Neural cell (in vitro differentiated cells): ENCODE measurements at regions not wholly inside any gene's neighbourhood (a gene's known extent, or its start where the extent isn't known, plus 50 kb on each side); places are given as distances from the start of the nearest gene placed in this dataset.

Experiments
- H2AFZ ChIP-seq: fragments of 200-600, 300-800 bp; sonication (generic), shearing (Covaris generic); 2 replicates; pipeline ENCODE4 v1.6.0; 2014; ENCODE audit warnings: low read depth, mild to moderate bottlenecking, antibody characterized with exemption, low read length, moderate library complexity
- H3F3A ChIP-seq: fragments of 200-600 bp; shearing (Covaris generic); 2 replicates; pipeline ENCODE4 v1.6.1; 2016; ENCODE audit warnings: mild to moderate bottlenecking, moderate library complexity, mixed read lengths, antibody characterized with exemption, low read length; ENCODE audit not compliant: insufficient read depth, poor library complexity, severe bottlenecking
- H3K27ac ChIP-seq: fragments of 200-600, 300-800 bp; sonication (generic), shearing (Covaris generic); 2 replicates; pipeline ENCODE4 v1.5.1; 2014; ENCODE audit warnings: mild to moderate bottlenecking, low read length, moderate library complexity
- H3K27me3 ChIP-seq: fragments of 300-800, 200-600 bp; sonication (generic), shearing (Covaris generic); 2 replicates; pipeline ENCODE4 v1.6.0; 2014; ENCODE audit warnings: mild to moderate bottlenecking, low read depth, low read length, moderate library complexity; ENCODE audit not compliant: insufficient read depth
- H3K36me3 ChIP-seq: fragments of 300-800, 200-600 bp; sonication (generic), shearing (Covaris generic); 2 replicates; pipeline ENCODE4 v1.5.1; 2014; ENCODE audit warnings: mild to moderate bottlenecking, antibody characterized with exemption, low read length, moderate library complexity; ENCODE audit not compliant: insufficient read depth
- H3K4me2 ChIP-seq: fragments of 300-800, 200-600 bp; sonication (generic), shearing (Covaris generic); 2 replicates; pipeline ENCODE4 v1.6.0; 2014; ENCODE audit warnings: mild to moderate bottlenecking, low read length
- H3K4me3 ChIP-seq: fragments of 300-800, 200-600 bp; sonication (generic), shearing (Covaris generic); 2 replicates; pipeline ENCODE4 v1.5.1; 2014; ENCODE audit warnings: mild to moderate bottlenecking, low read length, moderate library complexity
- H3K79me2 ChIP-seq: fragments of 200-600 bp; shearing (Covaris generic); replicated peaks from 2 replicates; pipeline ENCODE4 v1.6.0; 2014; ENCODE audit warnings: mild to moderate bottlenecking, low read length, moderate library complexity; ENCODE audit not compliant: insufficient read depth
- H3K9ac ChIP-seq: fragments of 300-800, 200-600 bp; sonication (generic), shearing (Covaris generic); 2 replicates; pipeline ENCODE4 v1.6.1; 2016; ENCODE audit warnings: mild to moderate bottlenecking, low read length, mixed read lengths
- H3K9me2 ChIP-seq: fragments of 200-600 bp; shearing (Covaris generic); 2 replicates; pipeline ENCODE4 v1.6.1; 2016; ENCODE audit warnings: mild to moderate bottlenecking, low read length, mixed read lengths; ENCODE audit not compliant: insufficient read depth
- H3K9me3 ChIP-seq: fragments of 200-600, 300-800 bp; sonication (generic), shearing (Covaris generic); 2 replicates; pipeline ENCODE4 v1.6.1; 2016; ENCODE audit warnings: mild to moderate bottlenecking, mixed run types, low read length, moderate library complexity, mixed read lengths
- H4K20me1 ChIP-seq: fragments of 200-600 bp; shearing (Covaris generic); 2 replicates; pipeline ENCODE4 v1.6.1; 2016; ENCODE audit warnings: mild to moderate bottlenecking, mixed run types; ENCODE audit not compliant: insufficient read depth
- CTCF ChIP-seq: fragments of 450-650 bp; IDR thresholded peaks from 2 replicates; pipeline ENCODE4 v1.5.1; 2014; ENCODE audit warnings: antibody characterized with exemption, mild to moderate bottlenecking, moderate library complexity; ENCODE audit not compliant: poor library complexity, severe bottlenecking
- EP300 ChIP-seq: fragments of 450-650 bp; conservative IDR thresholded peaks from 2 replicates; pipeline ENCODE4 v1.6.1; 2014; ENCODE audit warnings: antibody characterized with exemption, mild to moderate bottlenecking, moderate library complexity; ENCODE audit not compliant: poor library complexity, severe bottlenecking
- EZH2 ChIP-seq: fragments of 200-600, 300-800 bp; shearing (Covaris generic), sonication (generic); IDR thresholded peaks from 2 replicates; pipeline ENCODE4 v1.6.1; 2014; ENCODE audit warnings: antibody characterized with exemption, low read length, borderline replicate concordance, mild to moderate bottlenecking; ENCODE audit not compliant: insufficient read depth, poor library complexity, severe bottlenecking
- MXI1 ChIP-seq: fragments of 450-650 bp; conservative IDR thresholded peaks from 2 replicates; pipeline ENCODE4 v1.6.1; 2014; ENCODE audit warnings: antibody characterized with exemption, mild to moderate bottlenecking; ENCODE audit not compliant: poor library complexity, severe bottlenecking
- POLR2AphosphoS5 ChIP-seq: IDR thresholded peaks from 2 replicates; pipeline ENCODE4 v1.6.1; 2012
- RAD21 ChIP-seq: fragments of 450-650 bp; conservative IDR thresholded peaks from 2 replicates; pipeline ENCODE4 v1.6.1; 2014; ENCODE audit warnings: antibody characterized with exemption, mild to moderate bottlenecking, moderate library complexity
- REST ChIP-seq: IDR thresholded peaks from 2 replicates; pipeline ENCODE4 v1.6.1; 2012; ENCODE audit warnings: borderline replicate concordance
- SMC3 ChIP-seq: fragments of 450-650 bp; conservative IDR thresholded peaks from 2 replicates; pipeline ENCODE4 v1.6.1; 2014; ENCODE audit warnings: antibody characterized with exemption, mild to moderate bottlenecking, moderate library complexity; ENCODE audit not compliant: poor library complexity
- TAF1 ChIP-seq: IDR thresholded peaks from 2 replicates; pipeline ENCODE4 v1.6.1; 2012; ENCODE audit warnings: low read depth

- Histone ChIP-seq H3K9ac (no peak overlapping the region), H3K79me2 (no peaks in the 10 kb centered on the region), H3F3A (no peaks in the 10 kb centered on the region)
Observed at GRCh38 chr9:80875947-80876346, 813.4 kb downstream of the TLE1 start.

GRCh38 chr9:80874276-80874675 is 815.1 kb downstream of the TLE1 start:
- Histone ChIP-seq H3K9me3 (no peaks in the 10 kb centered on the region), H3K27me3 (no peaks in the 10 kb centered on the region), H3K9me2 (no peaks in the 10 kb centered on the region), H3F3A (no peaks in the 10 kb centered on the region), H2AFZ (no peak overlapping the region), H3K36me3 (no peaks in the 10 kb centered on the region), H3K27ac (no peak overlapping the region), H4K20me1 (no peaks in the 10 kb centered on the region), H3K9ac (no peak overlapping the region), H3K79me2 (no peaks in the 10 kb centered on the region), H3K4me2 (no peak overlapping the region), H3K4me3 (no peak overlapping the region)
- TF ChIP-seq REST (no peak), EP300 (no peak), CTCF (no peak), SMC3 (no peak), MXI1 (no peak), TAF1 (no peak), RAD21 (no peak)

More at GRCh38 chr9:80875947-80876346, 813.4 kb downstream of the TLE1 start:
- no peak overlapping the region for H3K4me3 ChIP-seq
- no peaks in the 10 kb centered on the region for H3K9me2 ChIP-seq
- no peak overlapping the region for H3K4me2 ChIP-seq
- H3K9me3 ChIP-seq: no peaks in the 10 kb centered on the region
- no peaks in the 10 kb centered on the region for H4K20me1 ChIP-seq
- no peak overlapping the region for H3K27ac ChIP-seq
- H2AFZ ChIP-seq: no peak overlapping the region
- H3K27me3 ChIP-seq: no peaks in the 10 kb centered on the region
- TF ChIP-seq TAF1: no peak
- no peak for TF ChIP-seq EZH2
- no peak for TF ChIP-seq SMC3
- TF ChIP-seq MXI1: no peak
- no peak for TF ChIP-seq REST
- no peak for TF ChIP-seq POLR2AphosphoS5
- no peak for TF ChIP-seq RAD21
- TF ChIP-seq EP300: no peak
- no peak for TF ChIP-seq CTCF
- H3K36me3 ChIP-seq: no peaks in the 10 kb centered on the region
